SK-N-MC (cell line): ENCODE measurements at regions not wholly inside any gene's neighbourhood (a gene's known extent, or its start where the extent isn't known, plus 50 kb on each side); places are given as distances from the start of the nearest gene placed in this dataset.

Experiments
- DNase-seq: peaks from one replicate; pipeline ENCODE4 v3.0.0-alpha.2; 2011; ENCODE audit warnings: low read depth, low spot score
- H3K27ac ChIP-seq: fragments of 200-600 bp; sonication (generic); 2 replicates; pipeline ENCODE4 v1.5.1; 2016; ENCODE audit warnings: mixed run types
- H3K36me3 ChIP-seq: fragments of 200-600 bp; sonication (generic); 2 replicates; pipeline ENCODE4 v1.6.1; 2017; ENCODE audit warnings: antibody characterized with exemption, low read length, mixed read lengths; ENCODE audit not compliant: insufficient read depth
- H3K4me3 ChIP-seq: fragments of 200-600 bp; sonication (generic); 2 replicates; pipeline ENCODE4 v1.5.1; 2016
- H3K9ac ChIP-seq: fragments of 200-600 bp; sonication (generic); 2 replicates; pipeline ENCODE4 v1.8.0; 2017; ENCODE audit warnings: mixed run types, mixed read lengths; ENCODE audit not compliant: insufficient read length
- H3K9me3 ChIP-seq: fragments of 200-600 bp; sonication (generic); 2 replicates; pipeline ENCODE4 v1.6.1; 2017; ENCODE audit warnings: low read depth, mild to moderate bottlenecking, antibody characterized with exemption, low read length, moderate library complexity, mixed read lengths
- EZH2 ChIP-seq: fragments of 200-600 bp; sonication (generic); IDR thresholded peaks from one replicate; pipeline ENCODE4 v1.6.1; 2017; ENCODE audit warnings: antibody characterized with exemption
- FOXP2 ChIP-seq: optimal IDR thresholded peaks from 2 replicates; pipeline ENCODE3; 2011; ENCODE audit warnings: mild to moderate bottlenecking, moderate library complexity; ENCODE audit not compliant: insufficient read depth; ENCODE audit errors: extremely low read length, control extremely low read depth
- POLR2AphosphoS5 ChIP-seq: IDR thresholded peaks from 2 replicates; pipeline ENCODE4 v1.6.1; 2012; ENCODE audit warnings: mild to moderate bottlenecking, low read depth, low read length, borderline replicate concordance

GRCh38 chr13:75132701-75133695 lies 349.0 kb downstream of the TBC1D4 start:
- H3K4me3 ChIP-seq = no peak overlapping the region
- H3K27ac ChIP-seq = no peak overlapping the region
- TF ChIP-seq EZH2 = no peak
- TF ChIP-seq FOXP2 = no peak
- TF ChIP-seq POLR2AphosphoS5 = no peak
- H3K9ac ChIP-seq = no peak overlapping the region
- H3K36me3 ChIP-seq = no peaks in the 10 kb centered on the region
- no peak for DNase-seq
- no peaks in the 10 kb centered on the region; the same call in 1 of the 2 replicates for H3K9me3 ChIP-seq

GRCh38 chr13:75129331-75129730 lies 352.6 kb downstream of the TBC1D4 start:
- no peaks in the 10 kb centered on the region for H3K9me3 ChIP-seq
- no peak overlapping the region for H3K4me3 ChIP-seq
- no peak overlapping the region for H3K27ac ChIP-seq
- no peak overlapping the region for H3K9ac ChIP-seq
- TF ChIP-seq POLR2AphosphoS5 = no peak
- no peak for TF ChIP-seq EZH2
- no peak for TF ChIP-seq FOXP2
- DNase-seq = no peak
- no peaks in the 10 kb centered on the region for H3K36me3 ChIP-seq

DNA sequence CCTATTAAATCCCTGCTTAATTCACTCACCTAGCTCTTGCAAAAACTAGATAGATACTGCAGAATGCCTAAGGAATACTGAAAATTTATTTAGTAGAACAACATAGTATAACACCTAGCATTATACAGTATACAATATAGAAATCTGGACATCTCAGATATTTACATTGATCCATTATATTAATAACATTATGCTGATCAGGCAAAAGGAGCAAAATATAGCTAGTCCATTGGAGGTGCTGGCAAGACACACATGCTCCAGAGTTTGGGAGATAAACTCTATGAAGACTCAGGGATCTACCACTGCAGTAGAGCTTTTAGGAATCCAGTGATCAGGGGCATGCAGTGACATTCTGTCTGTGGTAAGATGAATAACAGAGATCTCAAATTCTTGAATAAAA lies 357.6 kb downstream of the TBC1D4 start:
- no peak for TF ChIP-seq POLR2AphosphoS5
- TF ChIP-seq EZH2 = no peak
- no peak for TF ChIP-seq FOXP2
- Histone ChIP-seq H3K36me3 (no peaks in the 10 kb centered on the region), H3K4me3 (no peak overlapping the region), H3K9ac (no peak overlapping the region), H3K27ac (no peak overlapping the region), H3K9me3 (no peaks in the 10 kb centered on the region)
- DNase-seq = no peak

GRCh38 chr13:75123428-75123827 lies 358.5 kb downstream of the TBC1D4 start:
- no peak for TF ChIP-seq EZH2
- TF ChIP-seq FOXP2 = no peak
- no peak for TF ChIP-seq POLR2AphosphoS5
- no peaks in the 10 kb centered on the region for H3K9me3 ChIP-seq
- no peaks in the 10 kb centered on the region for H3K36me3 ChIP-seq
- no peak overlapping the region for H3K27ac ChIP-seq
- no peak overlapping the region for H3K4me3 ChIP-seq
- H3K9ac ChIP-seq = no peak overlapping the region
- DNase-seq = no peak

GRCh38 chr13:75120085-75120484 lies 361.9 kb downstream of the TBC1D4 start:
- no peak for DNase-seq
- TF ChIP-seq FOXP2 (no peak), POLR2AphosphoS5 (no peak), EZH2 (no peak)
- no peaks in the 10 kb centered on the region for H3K36me3 ChIP-seq
- no peak overlapping the region for H3K27ac ChIP-seq
- no peak overlapping the region for H3K4me3 ChIP-seq
- H3K9me3 ChIP-seq = no peaks in the 10 kb centered on the region
- no peak overlapping the region for H3K9ac ChIP-seq

- Histone ChIP-seq H3K36me3 (no peaks in the 10 kb centered on the region), H3K27ac (peak overlapping the region; percentile 95), H3K4me3 (peak overlapping the region; percentile 51), H3K9me3 (no peaks in the 10 kb centered on the region), H3K9ac (peak overlapping the region; percentile 42)
- peak; percentile 70 for DNase-seq
- TF ChIP-seq EZH2 = no peak
- no peak for TF ChIP-seq POLR2AphosphoS5
- TF ChIP-seq FOXP2 = no peak
Observed at GRCh38 chr13:75115171-75115570, 366.8 kb downstream of the TBC1D4 start.

DNA sequence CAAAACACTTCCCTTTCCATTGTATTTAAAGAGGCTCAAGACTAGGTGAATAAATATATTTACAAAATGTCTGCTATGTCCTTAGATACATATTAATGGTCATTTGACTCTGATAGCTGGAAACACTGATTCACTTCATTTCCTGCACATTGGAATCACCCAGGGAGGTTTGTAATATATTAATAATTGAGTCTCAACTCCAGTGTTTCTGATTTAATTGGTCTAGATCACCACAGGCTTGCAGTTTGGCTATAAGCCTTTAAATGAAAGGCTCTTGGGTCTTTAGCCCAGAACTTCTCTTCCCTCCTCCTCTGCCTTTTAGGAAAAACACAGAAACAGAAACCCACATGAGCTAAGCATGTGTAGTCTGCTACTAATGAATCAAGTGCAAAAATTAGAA lies 378.0 kb downstream of the TBC1D4 start:
- Histone ChIP-seq H3K9ac (no peak overlapping the region), H3K4me3 (no peak overlapping the region), H3K9me3 (no peaks in the 10 kb centered on the region), H3K27ac (no peak overlapping the region), H3K36me3 (no peaks in the 10 kb centered on the region)
- TF ChIP-seq EZH2 = no peak
- no peak for TF ChIP-seq POLR2AphosphoS5
- no peak for TF ChIP-seq FOXP2
- no peak for DNase-seq

DNA sequence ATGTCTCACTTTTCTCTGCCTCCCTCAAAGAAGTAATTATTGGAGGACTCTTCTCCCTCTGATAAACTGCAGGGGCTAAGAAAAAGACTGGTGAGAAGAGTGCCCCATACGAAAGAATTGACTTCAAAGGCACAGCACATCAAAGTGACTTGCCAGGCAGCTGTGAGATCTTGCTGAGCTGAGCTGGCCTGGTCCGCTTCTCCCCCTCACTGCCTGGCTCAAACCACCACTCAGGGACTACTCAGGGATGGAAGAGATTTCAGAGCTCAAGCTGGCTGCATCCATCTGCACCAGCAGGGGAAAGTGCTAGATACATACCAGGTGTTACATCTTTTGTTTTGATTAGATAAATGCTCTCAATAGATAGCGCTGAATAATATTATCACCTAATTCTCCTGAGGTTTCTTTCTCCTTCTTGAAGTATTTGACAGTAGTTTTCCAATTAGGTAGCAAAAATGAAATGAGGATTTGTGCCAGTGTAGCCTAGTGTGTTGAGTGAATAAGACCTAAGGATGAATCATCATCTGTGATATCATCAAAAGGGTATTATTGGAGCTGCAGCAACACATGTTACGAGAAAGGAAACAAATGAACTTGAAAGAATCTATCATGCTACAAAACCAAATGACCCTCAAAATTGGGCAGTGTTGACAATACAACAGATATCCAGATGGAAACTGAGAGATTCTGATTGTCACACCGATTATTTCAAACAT lies 379.8 kb downstream of the TBC1D4 start:
- H3K36me3 ChIP-seq = no peaks in the 10 kb centered on the region
- no peak overlapping the region for H3K27ac ChIP-seq
- H3K4me3 ChIP-seq = no peak overlapping the region
- H3K9me3 ChIP-seq = no peaks in the 10 kb centered on the region
- TF ChIP-seq POLR2AphosphoS5 (no peak), FOXP2 (no peak)
- no peak overlapping the region for H3K9ac ChIP-seq
- DNase-seq = no peak
